ENCODE measurements at regions not wholly inside any gene's neighbourhood (a gene's known extent, or its start where the extent isn't known, plus 50 kb on each side); places are given as distances from the start of the nearest gene placed in this dataset.

DNA sequence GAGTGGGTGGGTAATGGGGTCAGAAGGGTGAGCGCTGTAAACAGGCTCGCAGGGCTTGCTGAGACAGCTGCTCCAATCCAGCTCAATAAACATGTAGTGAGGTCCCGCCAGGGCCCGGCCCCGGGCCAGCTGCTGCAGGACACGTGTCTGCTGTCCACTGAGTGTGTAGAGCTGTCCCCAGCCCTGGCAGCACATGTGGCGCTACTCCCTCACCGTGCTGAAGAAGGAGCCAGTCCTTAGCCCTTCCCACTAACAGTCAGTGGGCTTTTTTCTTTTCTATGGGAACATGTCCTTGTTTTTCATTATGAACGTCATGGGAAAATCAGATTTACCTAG lies 78.9 kb upstream of the C1orf174 start:
- no peak for TF ChIP-seq CTCF (conservative IDR thresholded peaks at IDR 0.05; ENCODE audit: low read depth, low read length)
- TF ChIP-seq POLR2A (IDR thresholded peaks at IDR 0.05; ENCODE audit: low read depth, low read length), result no peak
- TF ChIP-seq RAD21 (IDR thresholded peaks at IDR 0.05; ENCODE audit: low read length), result no peak
- no peak for TF ChIP-seq RCOR1 (IDR thresholded peaks at IDR 0.05; ENCODE audit: insufficient replicate concordance, low read length)
- TF ChIP-seq MAFK (IDR thresholded peaks at IDR 0.05; ENCODE audit: low read depth, low read length), result no peak
- no peak for TF ChIP-seq MXI1 (IDR thresholded peaks at IDR 0.05; ENCODE audit: borderline replicate concordance, low read depth, low read length)
- no peak for TF ChIP-seq RFX5 (IDR thresholded peaks at IDR 0.05; ENCODE audit: low read depth, low read length)
- TF ChIP-seq CEBPB (IDR thresholded peaks at IDR 0.05; ENCODE audit: low read depth, low read length), result no peak
- TF ChIP-seq, protein P1, sequence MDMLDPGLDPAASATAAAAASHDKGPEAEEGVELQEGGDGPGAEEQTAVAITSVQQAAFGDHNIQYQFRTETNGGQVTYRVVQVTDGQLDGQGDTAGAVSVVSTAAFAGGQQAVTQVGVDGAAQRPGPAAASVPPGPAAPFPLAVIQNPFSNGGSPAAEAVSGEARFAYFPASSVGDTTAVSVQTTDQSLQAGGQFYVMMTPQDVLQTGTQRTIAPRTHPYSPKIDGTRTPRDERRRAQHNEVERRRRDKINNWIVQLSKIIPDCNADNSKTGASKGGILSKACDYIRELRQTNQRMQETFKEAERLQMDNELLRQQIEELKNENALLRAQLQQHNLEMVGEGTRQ (IDR thresholded peaks at IDR 0.05; ENCODE audit: low read depth, low read length), result no peak
- no peak for TF ChIP-seq ELK1 (IDR thresholded peaks at IDR 0.05; ENCODE audit: borderline replicate concordance, low read depth, low read length)
- TF ChIP-seq NFE2L2 (IDR thresholded peaks at IDR 0.05; ENCODE audit: low read depth, low read length), result no peak
- no peak for TF ChIP-seq BHLHE40 (IDR thresholded peaks at IDR 0.05; ENCODE audit: low read depth, low read length)
